Endodermal cell (in vitro differentiated cells): ENCODE measurements at regions not wholly inside any gene's neighbourhood (a gene's known extent, or its start where the extent isn't known, plus 50 kb on each side); places are given as distances from the start of the nearest gene placed in this dataset.

Experiments
- DNase-seq: peaks from one replicate; pipeline ENCODE4 v3.0.0-alpha.2; 2017
- H3K27ac ChIP-seq: 2 replicates; pipeline ENCODE4 v1.5.1; 2013; ENCODE audit warnings: mild to moderate bottlenecking, low read depth, low read length, moderate library complexity
- H3K27me3 ChIP-seq: 2 replicates; pipeline ENCODE4 v1.6.1; 2013; ENCODE audit warnings: mild to moderate bottlenecking, low read length, moderate library complexity; ENCODE audit not compliant: insufficient read depth, control insufficient read depth, poor library complexity, severe bottlenecking
- H3K36me3 ChIP-seq: 2 replicates; pipeline ENCODE4 v1.7.0; 2013; ENCODE audit warnings: mild to moderate bottlenecking, low read length, moderate library complexity; ENCODE audit not compliant: control insufficient read depth, insufficient read depth
- H3K4me1 ChIP-seq: one replicate; pipeline ENCODE4 v1.7.0; 2013; ENCODE audit warnings: low read length; ENCODE audit not compliant: control insufficient read depth, insufficient read depth
- H3K4me3 ChIP-seq: 2 replicates; pipeline ENCODE4 v1.5.1; 2013; ENCODE audit warnings: mild to moderate bottlenecking, low read length, moderate library complexity
- H3K9ac ChIP-seq: 2 replicates; pipeline ENCODE4 v1.6.1; 2013; ENCODE audit warnings: mild to moderate bottlenecking, low read length, moderate library complexity; ENCODE audit not compliant: poor library complexity, severe bottlenecking; ENCODE audit errors: extremely low read depth
- H3K9me3 ChIP-seq: 2 replicates; pipeline ENCODE4 v1.6.1; 2013; ENCODE audit warnings: mild to moderate bottlenecking, low read length, moderate library complexity; ENCODE audit not compliant: control insufficient read depth
- H3K27ac Mint-ChIP-seq: 2 replicates; pipeline ENCODE4 v1.8.0; 2020; ENCODE audit warnings: mixed read lengths
- H3K27me3 Mint-ChIP-seq: 2 replicates; pipeline ENCODE4 v1.8.0; 2021; ENCODE audit warnings: mild to moderate bottlenecking, mixed read lengths; ENCODE audit not compliant: insufficient read depth
- H3K36me3 Mint-ChIP-seq: 2 replicates; pipeline ENCODE4 v1.8.0; 2020; ENCODE audit warnings: low read depth, mixed read lengths
- H3K4me1 Mint-ChIP-seq: 2 replicates; pipeline ENCODE4 v1.8.0; 2020; ENCODE audit warnings: mixed read lengths
- H3K4me3 Mint-ChIP-seq: 2 replicates; pipeline ENCODE4 v1.8.0; 2020; ENCODE audit warnings: mild to moderate bottlenecking, moderate library complexity, mixed read lengths
- H3K9me3 Mint-ChIP-seq: 2 replicates; pipeline ENCODE4 v1.8.0; 2020; ENCODE audit warnings: mild to moderate bottlenecking, mixed read lengths
- CTCF ChIP-seq: fragments of 200-600 bp; sonication (generic); conservative IDR thresholded peaks from 2 replicates; pipeline ENCODE4 v1.5.0; 2021; ENCODE audit warnings: antibody characterized with exemption, mild to moderate bottlenecking
- WGBS, 2 experiments: methylation state at CpG; one replicate each; pipeline versions ENCODE4 v1.1.5 to v1.1.7; 2013; ENCODE audit warnings: missing lambda C conversion rate in 2 of 2, mixed read lengths in 1 of 2; ENCODE audit not compliant: insufficient coverage in 1 of 2, insufficient read length in 1 of 2; 5-methylcytosine and 5-hydroxymethylcytosine counted together

- no peaks in the 10 kb centered on the region for H3K36me3 Mint-ChIP-seq
- Histone ChIP-seq H3K27ac (no peak overlapping the region), H3K9ac (no peak overlapping the region), H3K4me3 (no peak overlapping the region), H3K36me3 (no peaks in the 10 kb centered on the region), H3K4me1 (no peaks in the 10 kb centered on the region), H3K9me3 (no peaks in the 10 kb centered on the region), H3K27me3 (no peaks in the 10 kb centered on the region)
- 76 to 90% methylated on average over 3 of the region's 3 CpGs for WGBS, 2 experiments
- no peak for TF ChIP-seq CTCF
- DNase-seq = no peak
- no peaks in the 10 kb centered on the region for H3K27me3 Mint-ChIP-seq
- H3K4me3 Mint-ChIP-seq = no peak overlapping the region
- no peaks in the 10 kb centered on the region for H3K4me1 Mint-ChIP-seq
- no peak overlapping the region for H3K27ac Mint-ChIP-seq
- no peaks in the 10 kb centered on the region for H3K9me3 Mint-ChIP-seq
Measured at GRCh38 chr3:28590860-28591259, 242.2 kb upstream of the AZI2 start.

GRCh38 chr3:28595372-28595771 lies 246.7 kb upstream of the AZI2 start:
- Mint-ChIP-seq H3K36me3 (no peaks in the 10 kb centered on the region), H3K27ac (no peak overlapping the region), H3K9me3 (no peaks in the 10 kb centered on the region), H3K27me3 (no peaks in the 10 kb centered on the region), H3K4me3 (no peak overlapping the region), H3K4me1 (no peaks in the 10 kb centered on the region)
- H3K36me3 ChIP-seq = no peaks in the 10 kb centered on the region
- H3K4me1 ChIP-seq = no peaks in the 10 kb centered on the region
- H3K9me3 ChIP-seq = no peaks in the 10 kb centered on the region
- H3K27ac ChIP-seq = no peak overlapping the region
- TF ChIP-seq CTCF = no peak
- WGBS, 2 experiments = 79 to 95% methylated on average over 2 to 4 of the region's 4 CpGs
- H3K9ac ChIP-seq = no peak overlapping the region
- no peaks in the 10 kb centered on the region for H3K27me3 ChIP-seq
- no peak overlapping the region for H3K4me3 ChIP-seq
- DNase-seq = no peak

- H3K36me3 ChIP-seq = no peaks in the 10 kb centered on the region
- WGBS, 2 experiments = 91 to 100% methylated on average over 2 to 6 of the region's 6 CpGs
- no peaks in the 10 kb centered on the region for H3K27me3 ChIP-seq
- no peaks in the 10 kb centered on the region for H3K27me3 Mint-ChIP-seq
- no peak overlapping the region for H3K9ac ChIP-seq
- no peaks in the 10 kb centered on the region for H3K36me3 Mint-ChIP-seq
- H3K27ac ChIP-seq = no peak overlapping the region
- H3K27ac Mint-ChIP-seq = no peak overlapping the region
- H3K4me3 ChIP-seq = no peak overlapping the region
- no peaks in the 10 kb centered on the region for H3K9me3 ChIP-seq
- no peaks in the 10 kb centered on the region for H3K4me1 Mint-ChIP-seq
- no peaks in the 10 kb centered on the region for H3K4me1 ChIP-seq
- no peak for TF ChIP-seq CTCF
- H3K4me3 Mint-ChIP-seq = no peak overlapping the region
- DNase-seq = no peak
- H3K9me3 Mint-ChIP-seq = no peaks in the 10 kb centered on the region
Measured at GRCh38 chr3:28597452-28597851, 248.8 kb upstream of the AZI2 start.
